WTC11 (cell line): ENCODE measurements at regions not wholly inside any gene's neighbourhood (a gene's known extent, or its start where the extent isn't known, plus 50 kb on each side); places are given as distances from the start of the nearest gene placed in this dataset.

ENCODE experiments used
- ATAC-seq: fragments of 200-7000 bp; cut with Tn5 transposase; 2 replicates; pipeline ENCODE4 v1.10.0; 2021; ENCODE audit warnings: mild to moderate bottlenecking, moderate library complexity
- CTCF ChIA-PET: fragments of 300-600 bp; sonication (Branson Sonifier 250); formaldehyde crosslinking; loops from one replicate; lab custom pipeline; 2021; ENCODE audit warnings: antibody characterized with exemption; lab: Charles Lee
- POLR2A ChIA-PET: fragments of 350-600 bp; sonication (Branson Sonifier 250); formaldehyde crosslinking; loops from one replicate; lab custom pipeline; 2021; ENCODE audit warnings: antibody characterized with exemption; lab: Charles Lee
- DNase-seq: peaks from one replicate; pipeline ENCODE4 v3.0.0; 2021; ENCODE audit warnings: low spot score
- H3K27ac Mint-ChIP-seq: 2 replicates; pipeline ENCODE4 v1.8.0; 2021; ENCODE audit warnings: mixed read lengths
- H3K27me3 Mint-ChIP-seq: 2 replicates; pipeline ENCODE4 v1.8.0; 2021; ENCODE audit warnings: low read depth, mild to moderate bottlenecking, moderate library complexity, mixed read lengths
- H3K36me3 Mint-ChIP-seq: 2 replicates; pipeline ENCODE4 v1.8.0; 2021; ENCODE audit warnings: mixed read lengths
- H3K4me1 Mint-ChIP-seq: 2 replicates; pipeline ENCODE4 v1.8.0; 2022; ENCODE audit warnings: mixed read lengths
- H3K4me3 Mint-ChIP-seq: 2 replicates; pipeline ENCODE4 v1.8.0; 2021; ENCODE audit warnings: mild to moderate bottlenecking, moderate library complexity, mixed read lengths
- H3K9me3 Mint-ChIP-seq: 2 replicates; pipeline ENCODE4 v1.8.0; 2021; ENCODE audit warnings: mixed read lengths
- CBFB ChIP-seq: sonication (generic); formaldehyde crosslinking; IDR thresholded peaks from 2 replicates; pipeline ENCODE4 v1.8.1; 2022; ENCODE audit warnings: mild to moderate bottlenecking, low read depth, missing genetic modification reagents
- EMX1 ChIP-seq: fragments of 250-450 bp; sonication (Bioruptor Pico); IDR thresholded peaks from 2 replicates; pipeline ENCODE4 v1.8.0; 2021; ENCODE audit warnings: mild to moderate bottlenecking
- JAZF1 ChIP-seq: fragments of 250-450 bp; sonication (Bioruptor Pico); IDR thresholded peaks from 2 replicates; pipeline ENCODE4 v1.9.0; 2021; ENCODE audit warnings: moderate library complexity, mild to moderate bottlenecking, inconsistent platforms
- JUN ChIP-seq: sonication (generic); formaldehyde crosslinking; IDR thresholded peaks from 2 replicates; pipeline ENCODE4 v1.8.0; 2023; ENCODE audit warnings: mild to moderate bottlenecking, missing genetic modification reagents
- MXD4 ChIP-seq: fragments of 250-450 bp; sonication (Bioruptor Pico); IDR thresholded peaks from 2 replicates; pipeline ENCODE4 v1.8.0; 2021; ENCODE audit warnings: mild to moderate bottlenecking, moderate library complexity, borderline replicate concordance
- MYBL2 ChIP-seq: sonication (generic); formaldehyde crosslinking; IDR thresholded peaks from 2 replicates; pipeline ENCODE4 v1.8.1; 2023; ENCODE audit warnings: mild to moderate bottlenecking, moderate library complexity, missing genetic modification reagents
- NR3C1 ChIP-seq: sonication (generic); formaldehyde crosslinking; conservative IDR thresholded peaks from 2 replicates; pipeline ENCODE4 v1.8.1; 2023; ENCODE audit warnings: low read depth, mild to moderate bottlenecking, missing genetic modification reagents
- RELA ChIP-seq: sonication (generic); formaldehyde crosslinking; IDR thresholded peaks from 2 replicates; pipeline ENCODE4 v1.8.1; 2022; ENCODE audit warnings: missing genetic modification reagents, mild to moderate bottlenecking, borderline replicate concordance
- SMAD4 ChIP-seq: sonication (generic); formaldehyde crosslinking; IDR thresholded peaks from 2 replicates; pipeline ENCODE4 v1.8.0; 2022; ENCODE audit warnings: mild to moderate bottlenecking, missing genetic modification reagents
- SP1 ChIP-seq: sonication (generic); formaldehyde crosslinking; conservative IDR thresholded peaks from 2 replicates; pipeline ENCODE4 v1.8.1; 2022; ENCODE audit warnings: missing genetic modification reagents
- TF ChIP-seq, protein P1 (sequence below): sonication (generic); formaldehyde crosslinking; IDR thresholded peaks from 2 replicates; pipeline ENCODE4 v1.8.0; 2023; ENCODE audit warnings: missing genetic modification reagents
- TF ChIP-seq, protein P2 (sequence below): sonication (generic); formaldehyde crosslinking; IDR thresholded peaks from 2 replicates; pipeline ENCODE4 v1.8.1; 2023; ENCODE audit warnings: mild to moderate bottlenecking, missing genetic modification reagents
- TF ChIP-seq, protein P3 (sequence below): sonication (generic); formaldehyde crosslinking; IDR thresholded peaks from 2 replicates; pipeline ENCODE4 v1.8.1; 2022; ENCODE audit warnings: low read depth, mild to moderate bottlenecking, moderate library complexity, missing genetic modification reagents, borderline replicate concordance
- TF ChIP-seq, protein P4 (sequence below): fragments of 250-450 bp; sonication (Bioruptor Pico); IDR thresholded peaks from 2 replicates; pipeline ENCODE4 v1.8.0; 2021; ENCODE audit warnings: mild to moderate bottlenecking
- TF ChIP-seq, protein P5 (sequence below): sonication (generic); formaldehyde crosslinking; IDR thresholded peaks from 2 replicates; pipeline ENCODE4 v1.8.0; 2022; ENCODE audit warnings: mild to moderate bottlenecking, missing genetic modification reagents
- TF ChIP-seq, protein P6 (sequence below): fragments of 250-450 bp; sonication (Bioruptor Pico); conservative IDR thresholded peaks from 2 replicates; pipeline ENCODE4 v1.9.0; 2021; ENCODE audit warnings: mild to moderate bottlenecking
- TF ChIP-seq, protein P7 (sequence below): fragments of 250-450 bp; sonication (Bioruptor Pico); IDR thresholded peaks from 2 replicates; pipeline ENCODE4 v1.9.0; 2021; ENCODE audit warnings: mild to moderate bottlenecking
- TF ChIP-seq, protein P8 (sequence below): sonication (generic); formaldehyde crosslinking; IDR thresholded peaks from 2 replicates; pipeline ENCODE4 v1.8.1; 2022; ENCODE audit warnings: missing genetic modification reagents, borderline replicate concordance

DNA sequence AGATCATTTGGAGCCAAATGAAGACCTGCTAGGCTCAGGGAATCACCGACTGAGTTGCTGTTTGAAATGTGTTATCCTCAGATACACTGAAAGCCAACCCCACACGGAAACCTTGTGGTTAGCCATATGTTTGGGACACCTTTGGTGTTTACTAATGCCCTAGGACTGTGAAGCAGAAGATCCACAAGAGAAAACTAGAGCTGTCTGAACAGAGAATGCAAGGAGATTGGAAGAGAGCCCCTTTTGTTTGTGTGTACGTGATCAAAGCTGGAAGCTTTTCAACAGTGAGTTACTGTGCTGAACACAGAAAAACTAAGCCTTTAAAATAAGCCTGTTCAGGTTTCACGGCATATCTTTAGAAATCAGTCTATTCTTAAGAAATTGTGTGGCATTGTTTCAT, 908.2 kb upstream of the ADGRL2 start:
- Mint-ChIP-seq H3K9me3 (no peaks in the 10 kb centered on the region), H3K4me1 (peaks cover 35% of the 10 kb centered on the region), H3K36me3 (no peaks in the 10 kb centered on the region), H3K4me3 (no peak overlapping the region), H3K27ac (peak overlapping the region; percentile 97), H3K27me3 (no peaks in the 10 kb centered on the region)
- TF ChIP-seq, protein P1, sequence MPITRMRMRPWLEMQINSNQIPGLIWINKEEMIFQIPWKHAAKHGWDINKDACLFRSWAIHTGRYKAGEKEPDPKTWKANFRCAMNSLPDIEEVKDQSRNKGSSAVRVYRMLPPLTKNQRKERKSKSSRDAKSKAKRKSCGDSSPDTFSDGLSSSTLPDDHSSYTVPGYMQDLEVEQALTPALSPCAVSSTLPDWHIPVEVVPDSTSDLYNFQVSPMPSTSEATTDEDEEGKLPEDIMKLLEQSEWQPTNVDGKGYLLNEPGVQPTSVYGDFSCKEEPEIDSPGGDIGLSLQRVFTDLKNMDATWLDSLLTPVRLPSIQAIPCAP (CRISPR knock-in tag): no peak
- TF ChIP-seq, protein P2, sequence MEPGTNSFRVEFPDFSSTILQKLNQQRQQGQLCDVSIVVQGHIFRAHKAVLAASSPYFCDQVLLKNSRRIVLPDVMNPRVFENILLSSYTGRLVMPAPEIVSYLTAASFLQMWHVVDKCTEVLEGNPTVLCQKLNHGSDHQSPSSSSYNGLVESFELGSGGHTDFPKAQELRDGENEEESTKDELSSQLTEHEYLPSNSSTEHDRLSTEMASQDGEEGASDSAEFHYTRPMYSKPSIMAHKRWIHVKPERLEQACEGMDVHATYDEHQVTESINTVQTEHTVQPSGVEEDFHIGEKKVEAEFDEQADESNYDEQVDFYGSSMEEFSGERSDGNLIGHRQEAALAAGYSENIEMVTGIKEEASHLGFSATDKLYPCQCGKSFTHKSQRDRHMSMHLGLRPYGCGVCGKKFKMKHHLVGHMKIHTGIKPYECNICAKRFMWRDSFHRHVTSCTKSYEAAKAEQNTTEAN (CRISPR knock-in tag): no peak
- TF ChIP-seq, protein P3, sequence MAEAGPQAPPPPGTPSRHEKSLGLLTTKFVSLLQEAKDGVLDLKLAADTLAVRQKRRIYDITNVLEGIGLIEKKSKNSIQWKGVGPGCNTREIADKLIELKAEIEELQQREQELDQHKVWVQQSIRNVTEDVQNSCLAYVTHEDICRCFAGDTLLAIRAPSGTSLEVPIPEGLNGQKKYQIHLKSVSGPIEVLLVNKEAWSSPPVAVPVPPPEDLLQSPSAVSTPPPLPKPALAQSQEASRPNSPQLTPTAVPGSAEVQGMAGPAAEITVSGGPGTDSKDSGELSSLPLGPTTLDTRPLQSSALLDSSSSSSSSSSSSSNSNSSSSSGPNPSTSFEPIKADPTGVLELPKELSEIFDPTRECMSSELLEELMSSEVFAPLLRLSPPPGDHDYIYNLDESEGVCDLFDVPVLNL: no peak
- ChIA-PET CTCF (no interaction called here), POLR2A (interaction anchor here (0.7 kb wide), 1 partner anchor 581 kb away, joined by 7 read pairs; no protein-coding TSS in a partner anchor)
- DNase-seq: no peak
- peak; percentile 36 for ATAC-seq

DNA sequence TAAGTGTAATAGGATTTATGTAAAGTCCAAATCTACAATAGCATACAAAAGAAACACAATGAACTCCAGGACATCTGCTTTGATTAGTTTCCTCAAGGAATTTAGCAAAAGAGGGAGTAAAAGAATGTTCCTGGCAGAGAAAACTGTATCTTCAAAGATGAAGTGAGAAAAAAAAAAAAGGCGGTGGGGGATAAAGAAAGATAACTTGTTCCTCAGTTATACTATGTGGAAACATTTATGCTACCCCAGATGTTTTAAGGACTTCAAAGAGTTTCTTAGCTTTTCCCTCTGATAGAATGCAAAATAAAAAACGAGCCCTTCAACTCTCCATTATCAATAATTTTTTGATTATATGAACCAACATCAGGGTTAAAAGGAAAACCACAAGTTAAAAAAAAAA, 908.9 kb upstream of the ADGRL2 start:
- ChIA-PET CTCF (no interaction called here), POLR2A (interaction anchor here (0.7 kb wide), 1 partner anchor 580 kb away, joined by 7 read pairs; no protein-coding TSS in a partner anchor)
- DNase-seq (no peak), ATAC-seq (no peak)
- H3K27ac Mint-ChIP-seq: no peak overlapping the region
- no peaks in the 10 kb centered on the region for H3K27me3 Mint-ChIP-seq
- H3K36me3 Mint-ChIP-seq: no peaks in the 10 kb centered on the region
- H3K4me1 Mint-ChIP-seq: peaks cover 33% of the 10 kb centered on the region
- no peak for TF ChIP-seq JAZF1 (CRISPR knock-in tag)
- TF ChIP-seq, protein P4, sequence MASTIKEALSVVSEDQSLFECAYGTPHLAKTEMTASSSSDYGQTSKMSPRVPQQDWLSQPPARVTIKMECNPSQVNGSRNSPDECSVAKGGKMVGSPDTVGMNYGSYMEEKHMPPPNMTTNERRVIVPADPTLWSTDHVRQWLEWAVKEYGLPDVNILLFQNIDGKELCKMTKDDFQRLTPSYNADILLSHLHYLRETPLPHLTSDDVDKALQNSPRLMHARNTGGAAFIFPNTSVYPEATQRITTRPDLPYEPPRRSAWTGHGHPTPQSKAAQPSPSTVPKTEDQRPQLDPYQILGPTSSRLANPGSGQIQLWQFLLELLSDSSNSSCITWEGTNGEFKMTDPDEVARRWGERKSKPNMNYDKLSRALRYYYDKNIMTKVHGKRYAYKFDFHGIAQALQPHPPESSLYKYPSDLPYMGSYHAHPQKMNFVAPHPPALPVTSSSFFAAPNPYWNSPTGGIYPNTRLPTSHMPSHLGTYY: no peak
- H3K4me3 Mint-ChIP-seq: no peak overlapping the region
- H3K9me3 Mint-ChIP-seq: no peaks in the 10 kb centered on the region

DNA sequence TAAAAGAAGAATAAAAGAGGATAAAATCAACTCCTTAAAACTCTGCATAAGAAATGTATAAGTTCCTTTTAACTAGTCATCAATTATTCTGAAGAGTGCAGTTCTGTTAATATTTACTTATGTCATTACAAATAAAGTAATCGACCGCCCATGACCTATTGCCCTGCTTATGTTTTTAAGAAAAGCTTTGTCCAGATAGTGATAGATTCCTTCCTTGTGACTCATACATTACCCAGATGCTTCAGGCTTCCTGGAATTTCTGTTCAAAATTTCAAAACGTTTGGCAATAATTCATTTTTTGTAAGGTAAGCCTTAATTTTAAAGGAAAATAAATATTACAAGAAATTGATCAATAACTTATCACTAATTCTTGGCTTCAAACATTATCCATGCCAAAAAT, 918.2 kb upstream of the ADGRL2 start:
- ChIA-PET CTCF (no interaction called here), POLR2A (no interaction called here)
- Mint-ChIP-seq H3K4me1 (no peaks in the 10 kb centered on the region), H3K4me3 (no peak overlapping the region), H3K27ac (no peak overlapping the region), H3K27me3 (no peaks in the 10 kb centered on the region), H3K36me3 (no peaks in the 10 kb centered on the region), H3K9me3 (no peaks in the 10 kb centered on the region)
- ATAC-seq (no peak), DNase-seq (no peak)
- TF ChIP-seq, protein P4: no peak
- TF ChIP-seq MXD4 (CRISPR knock-in tag) (no peak), RELA (no peak), NR3C1 (CRISPR knock-in tag) (no peak), SP1 (CRISPR knock-in tag) (no peak), MYBL2 (CRISPR knock-in tag) (no peak), SMAD4 (CRISPR knock-in tag) (no peak), EMX1 (CRISPR knock-in tag) (no peak), CBFB (CRISPR knock-in tag) (no peak), JUN (CRISPR knock-in tag) (no peak)
- TF ChIP-seq, protein P5, sequence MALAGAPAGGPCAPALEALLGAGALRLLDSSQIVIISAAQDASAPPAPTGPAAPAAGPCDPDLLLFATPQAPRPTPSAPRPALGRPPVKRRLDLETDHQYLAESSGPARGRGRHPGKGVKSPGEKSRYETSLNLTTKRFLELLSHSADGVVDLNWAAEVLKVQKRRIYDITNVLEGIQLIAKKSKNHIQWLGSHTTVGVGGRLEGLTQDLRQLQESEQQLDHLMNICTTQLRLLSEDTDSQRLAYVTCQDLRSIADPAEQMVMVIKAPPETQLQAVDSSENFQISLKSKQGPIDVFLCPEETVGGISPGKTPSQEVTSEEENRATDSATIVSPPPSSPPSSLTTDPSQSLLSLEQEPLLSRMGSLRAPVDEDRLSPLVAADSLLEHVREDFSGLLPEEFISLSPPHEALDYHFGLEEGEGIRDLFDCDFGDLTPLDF (CRISPR knock-in tag): no peak
- TF ChIP-seq, protein P6, sequence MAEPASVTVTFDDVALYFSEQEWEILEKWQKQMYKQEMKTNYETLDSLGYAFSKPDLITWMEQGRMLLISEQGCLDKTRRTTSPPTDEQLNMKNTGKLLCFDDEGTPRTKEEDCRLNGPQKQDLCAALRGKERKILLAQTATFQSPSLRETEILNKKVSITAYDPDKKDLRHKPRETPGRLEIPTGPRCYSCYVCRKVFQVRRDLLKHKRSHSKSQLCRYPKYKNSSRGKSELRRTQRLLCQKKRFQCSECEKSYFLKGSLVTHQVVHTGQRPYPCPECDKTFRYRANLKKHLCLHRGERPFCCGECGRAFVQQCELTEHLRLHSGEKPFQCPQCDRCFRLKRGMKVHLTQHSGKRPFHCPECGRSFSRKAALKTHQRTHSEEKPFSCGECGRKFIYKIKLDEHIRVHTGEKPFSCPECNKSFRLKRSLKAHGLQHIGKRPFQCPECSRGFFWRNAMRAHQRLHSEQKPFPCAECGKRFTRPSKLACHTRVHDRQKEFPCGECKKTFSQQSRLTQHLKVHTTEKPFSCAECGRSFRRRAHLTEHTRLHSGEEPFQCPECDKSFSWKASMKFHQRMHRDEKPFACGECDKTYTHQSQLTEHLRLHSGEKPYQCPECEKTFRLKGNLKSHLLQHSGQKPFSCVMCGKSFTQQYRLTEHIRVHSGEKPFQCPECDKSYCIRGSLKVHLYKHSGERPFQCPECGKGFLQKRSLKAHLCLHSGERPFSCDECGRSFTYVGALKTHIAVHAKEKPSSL (CRISPR knock-in tag): no peak
- TF ChIP-seq, protein P7, sequence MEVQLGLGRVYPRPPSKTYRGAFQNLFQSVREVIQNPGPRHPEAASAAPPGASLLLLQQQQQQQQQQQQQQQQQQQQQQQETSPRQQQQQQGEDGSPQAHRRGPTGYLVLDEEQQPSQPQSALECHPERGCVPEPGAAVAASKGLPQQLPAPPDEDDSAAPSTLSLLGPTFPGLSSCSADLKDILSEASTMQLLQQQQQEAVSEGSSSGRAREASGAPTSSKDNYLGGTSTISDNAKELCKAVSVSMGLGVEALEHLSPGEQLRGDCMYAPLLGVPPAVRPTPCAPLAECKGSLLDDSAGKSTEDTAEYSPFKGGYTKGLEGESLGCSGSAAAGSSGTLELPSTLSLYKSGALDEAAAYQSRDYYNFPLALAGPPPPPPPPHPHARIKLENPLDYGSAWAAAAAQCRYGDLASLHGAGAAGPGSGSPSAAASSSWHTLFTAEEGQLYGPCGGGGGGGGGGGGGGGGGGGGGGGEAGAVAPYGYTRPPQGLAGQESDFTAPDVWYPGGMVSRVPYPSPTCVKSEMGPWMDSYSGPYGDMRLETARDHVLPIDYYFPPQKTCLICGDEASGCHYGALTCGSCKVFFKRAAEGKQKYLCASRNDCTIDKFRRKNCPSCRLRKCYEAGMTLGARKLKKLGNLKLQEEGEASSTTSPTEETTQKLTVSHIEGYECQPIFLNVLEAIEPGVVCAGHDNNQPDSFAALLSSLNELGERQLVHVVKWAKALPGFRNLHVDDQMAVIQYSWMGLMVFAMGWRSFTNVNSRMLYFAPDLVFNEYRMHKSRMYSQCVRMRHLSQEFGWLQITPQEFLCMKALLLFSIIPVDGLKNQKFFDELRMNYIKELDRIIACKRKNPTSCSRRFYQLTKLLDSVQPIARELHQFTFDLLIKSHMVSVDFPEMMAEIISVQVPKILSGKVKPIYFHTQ: no peak
- TF ChIP-seq, protein P8, sequence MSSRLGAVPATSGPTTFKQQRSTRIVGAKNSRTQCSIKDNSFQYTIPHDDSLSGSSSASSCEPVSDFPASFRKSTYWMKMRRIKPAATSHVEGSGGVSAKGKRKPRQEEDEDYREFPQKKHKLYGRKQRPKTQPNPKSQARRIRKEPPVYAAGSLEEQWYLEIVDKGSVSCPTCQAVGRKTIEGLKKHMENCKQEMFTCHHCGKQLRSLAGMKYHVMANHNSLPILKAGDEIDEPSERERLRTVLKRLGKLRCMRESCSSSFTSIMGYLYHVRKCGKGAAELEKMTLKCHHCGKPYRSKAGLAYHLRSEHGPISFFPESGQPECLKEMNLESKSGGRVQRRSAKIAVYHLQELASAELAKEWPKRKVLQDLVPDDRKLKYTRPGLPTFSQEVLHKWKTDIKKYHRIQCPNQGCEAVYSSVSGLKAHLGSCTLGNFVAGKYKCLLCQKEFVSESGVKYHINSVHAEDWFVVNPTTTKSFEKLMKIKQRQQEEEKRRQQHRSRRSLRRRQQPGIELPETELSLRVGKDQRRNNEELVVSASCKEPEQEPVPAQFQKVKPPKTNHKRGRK: no peak
